Loucy (cell line): ENCODE measurements at regions not wholly inside any gene's neighbourhood (a gene's known extent, or its start where the extent isn't known, plus 50 kb on each side); places are given as distances from the start of the nearest gene placed in this dataset.

ENCODE experiments used
- CTCF ChIP-seq: fragments of 200-600 bp; sonication (generic); conservative IDR thresholded peaks from 2 replicates; pipeline ENCODE4 v1.5.1; 2014; ENCODE audit warnings: mild to moderate bottlenecking, antibody characterized with exemption, low read length
- EZH2phosphoT487 ChIP-seq: fragments of 200-600 bp; IDR thresholded peaks from 2 replicates; pipeline ENCODE4 v1.6.1; 2018; ENCODE audit warnings: antibody characterized with exemption, mild to moderate bottlenecking, moderate library complexity, borderline replicate concordance

- TF ChIP-seq CTCF (no peak), EZH2phosphoT487 (no peak)
Measured at GRCh38 chr18:39033312-39033711, 1467.7 kb upstream of the CELF4 start.
